GM19023 (cell line): ENCODE measurements at regions not wholly inside any gene's neighbourhood (a gene's known extent, or its start where the extent isn't known, plus 50 kb on each side); places are given as distances from the start of the nearest gene placed in this dataset.

Experiments
- ATAC-seq: cut with Tn5 transposase; IDR thresholded peaks from one replicate; pipeline ENCODE4 v1.9.1; 2021; ENCODE audit warnings: mild to moderate bottlenecking, moderate library complexity; ENCODE audit not compliant: unreplicated experiment

GRCh38 chr5:56358703-56359681, 125.9 kb upstream of the ANKRD55 start:
- no peak for ATAC-seq

DNA sequence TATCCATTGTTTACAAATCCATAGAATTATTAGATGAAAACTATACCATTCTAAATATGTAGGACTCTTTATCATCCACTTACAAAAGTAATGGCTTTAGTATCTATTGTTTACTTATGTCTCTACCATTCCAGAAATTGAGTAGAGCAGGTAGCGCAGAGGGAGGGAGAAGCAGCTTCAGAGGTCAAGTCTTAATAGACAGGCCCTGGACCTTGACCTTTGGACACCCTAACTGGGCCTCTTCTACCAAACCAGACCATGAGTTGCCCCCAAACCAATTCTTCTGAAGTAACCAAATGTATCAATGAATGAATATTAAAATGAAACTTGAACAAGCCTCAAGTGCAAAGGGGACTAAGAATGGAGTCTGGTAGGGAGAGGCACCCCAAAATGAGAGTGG, 124.9 kb upstream of the ANKRD55 start:
- no peak for ATAC-seq

DNA sequence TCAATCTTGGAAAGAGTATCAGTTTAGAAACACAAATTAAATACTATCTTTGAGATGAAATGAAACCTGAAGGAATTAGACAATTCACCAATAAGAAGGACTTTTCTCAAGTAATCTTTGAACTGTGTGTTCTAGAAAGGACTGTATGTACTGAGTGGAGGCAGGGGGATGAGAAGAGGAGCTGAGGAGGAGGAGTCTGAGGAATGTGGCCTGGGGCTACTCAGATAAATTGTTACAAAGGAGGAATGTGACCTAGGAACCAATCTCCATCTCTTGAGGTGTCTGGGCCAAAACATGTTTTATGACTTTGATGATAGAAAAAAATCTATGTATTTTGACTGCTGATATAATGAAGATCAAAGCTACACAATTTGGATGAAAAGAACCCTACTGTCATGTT, 124.3 kb upstream of the ANKRD55 start:
- no peak for ATAC-seq

DNA sequence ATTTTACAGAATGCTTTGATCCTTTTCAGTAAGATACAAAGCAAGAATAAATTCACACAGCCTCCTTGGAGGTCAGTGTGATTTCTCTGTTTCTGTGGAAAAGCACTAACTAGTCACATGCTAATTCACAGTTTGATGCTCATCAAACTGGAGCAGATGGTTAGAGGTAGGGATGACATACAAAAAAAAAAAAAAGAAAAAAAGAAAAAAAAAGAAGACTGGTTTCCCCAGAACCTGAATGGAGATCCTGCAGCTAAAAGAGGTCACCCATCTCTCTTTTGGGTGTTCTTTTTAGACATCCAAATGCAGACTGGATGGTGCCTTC, 123.7 kb upstream of the ANKRD55 start:
- ATAC-seq: no peak

GRCh38 chr5:56356121-56356835, 123.1 kb upstream of the ANKRD55 start:
- no peak for ATAC-seq

DNA sequence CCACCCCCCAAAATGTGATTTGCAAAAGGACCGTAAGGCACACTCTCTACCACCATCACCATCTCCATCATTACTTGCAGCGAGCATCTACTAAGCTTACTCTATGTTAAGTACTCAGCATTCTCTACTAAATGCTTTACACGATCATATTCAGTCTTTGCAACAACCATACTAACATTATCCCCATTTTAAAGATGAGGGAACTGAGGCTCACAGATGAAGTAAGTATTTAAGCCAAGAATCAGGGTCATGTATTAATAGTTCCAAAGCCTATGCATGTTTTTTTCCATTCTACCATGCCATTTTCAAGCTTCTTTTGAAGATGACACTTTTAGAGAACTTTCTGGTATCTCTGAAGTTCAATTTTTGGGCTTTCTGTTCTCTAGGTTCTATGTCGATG, 121.7 kb upstream of the ANKRD55 start:
- no peak for ATAC-seq

DNA sequence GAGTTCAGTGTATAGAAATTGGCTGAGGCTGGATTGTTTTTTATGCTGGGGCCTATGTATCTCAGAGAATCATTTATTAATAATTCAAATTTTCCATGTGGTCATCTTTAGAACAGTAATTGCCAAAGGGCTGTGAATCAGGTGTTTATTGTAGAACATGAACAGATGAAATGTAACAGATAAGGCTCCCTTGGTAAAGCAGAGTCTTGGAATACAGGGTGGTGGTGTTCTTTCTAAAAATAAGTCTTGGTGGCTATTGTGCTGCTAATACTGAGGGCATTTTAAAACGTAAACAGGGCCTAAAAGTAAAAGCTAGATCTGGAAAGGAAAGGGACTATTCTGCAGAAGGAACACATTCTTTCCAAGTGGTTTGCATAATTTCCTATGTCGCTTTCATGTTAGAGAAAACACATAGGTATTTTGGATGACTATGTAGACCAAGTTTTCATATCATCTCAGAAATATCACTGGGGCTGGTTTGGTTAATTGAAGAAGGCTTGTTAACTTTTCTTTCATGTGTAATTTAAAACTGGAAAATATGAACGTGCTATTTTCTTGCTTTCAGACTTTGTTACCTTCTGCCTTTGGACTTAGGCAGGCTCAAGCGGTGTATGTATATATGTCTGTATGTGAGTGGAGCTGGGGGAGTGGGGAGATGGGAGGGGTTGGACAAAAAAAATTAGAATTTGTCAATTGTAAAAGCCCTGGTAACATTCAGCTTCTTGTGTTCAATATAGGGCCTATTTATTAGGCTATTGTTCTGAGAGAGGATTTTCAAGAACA, 119.9 kb upstream of the ANKRD55 start:
- ATAC-seq: no peak

DNA sequence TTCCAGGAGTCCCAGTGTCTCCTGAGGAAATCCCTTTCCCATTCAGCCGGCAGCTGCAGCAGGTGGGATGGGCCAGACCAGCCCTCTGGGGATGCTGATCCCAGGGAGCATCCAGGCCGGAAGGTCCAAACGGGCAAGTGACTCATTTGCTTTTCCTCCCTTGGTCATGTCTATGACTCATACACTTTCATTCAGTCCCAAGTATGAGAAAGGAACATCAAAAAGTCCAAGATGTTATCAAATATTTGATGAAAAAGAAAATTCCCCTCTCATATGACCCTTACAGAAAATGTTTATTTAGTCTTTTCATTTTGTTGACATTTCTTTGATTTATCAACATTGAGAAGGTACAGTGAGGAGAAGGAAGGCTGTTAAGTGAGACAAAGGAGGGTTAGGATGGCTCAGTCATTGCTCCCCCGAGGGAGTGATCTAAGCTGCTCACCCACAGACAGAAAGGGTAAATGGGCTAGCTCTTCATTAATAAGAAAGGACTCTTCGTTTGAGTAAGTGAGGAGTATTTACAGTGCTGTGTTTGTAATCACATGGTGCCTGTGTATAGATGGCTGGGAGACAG, 117.6 kb upstream of the ANKRD55 start:
- no peak for ATAC-seq

DNA sequence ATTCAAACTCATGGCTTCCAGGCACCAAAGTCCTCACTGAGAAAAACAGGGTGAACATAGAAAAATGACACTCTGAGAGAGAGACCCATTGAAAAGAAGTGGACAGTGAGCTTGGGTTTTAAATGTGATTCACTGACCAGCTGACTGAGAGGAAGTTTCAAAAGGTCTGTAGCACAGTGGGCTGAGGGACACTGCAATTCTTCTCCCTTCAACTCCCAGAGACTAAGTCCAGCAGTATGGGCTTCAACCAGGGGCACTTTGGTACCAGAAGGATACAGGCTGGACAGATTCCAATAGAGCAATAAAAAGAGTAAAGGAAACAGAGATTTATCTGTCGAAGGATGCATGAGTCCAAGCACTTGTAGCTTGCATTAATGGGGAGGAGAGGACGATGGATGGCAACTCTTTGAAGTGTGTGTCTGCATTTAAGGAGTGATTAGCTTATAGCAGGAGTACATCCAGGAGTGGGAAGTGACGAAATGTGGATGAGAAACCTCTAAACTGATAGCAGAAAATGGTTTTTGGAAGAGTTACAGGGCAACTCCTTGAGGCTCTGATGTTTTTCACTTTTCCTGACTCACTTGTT, 117.0 kb upstream of the ANKRD55 start:
- no peak for ATAC-seq

DNA sequence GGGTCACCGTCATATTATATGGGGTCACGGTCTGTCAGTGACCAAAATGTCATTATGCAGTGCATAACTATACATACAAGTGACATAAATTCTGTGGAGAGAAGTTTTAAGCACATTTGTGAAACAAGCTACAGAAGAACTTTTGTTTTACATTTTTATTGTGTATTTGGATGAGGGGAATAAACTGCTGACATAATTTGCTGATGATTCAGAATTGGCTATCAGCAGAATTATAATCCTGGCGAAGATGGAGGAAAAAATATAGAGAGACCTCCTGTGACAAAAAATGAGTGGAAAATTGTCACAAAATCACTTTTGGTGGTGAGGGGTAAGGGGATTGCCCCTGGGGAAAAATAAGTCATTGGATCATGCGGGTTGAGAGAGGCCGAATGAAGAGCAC, 116.3 kb upstream of the ANKRD55 start:
- ATAC-seq: no peak

GRCh38 chr5:56346741-56347535, 113.8 kb upstream of the ANKRD55 start:
- no peak for ATAC-seq

- ATAC-seq: no peak
Observed at GRCh38 chr5:56346044-56346710, 113.0 kb upstream of the ANKRD55 start.

GRCh38 chr5:56345352-56345751, 112.2 kb upstream of the ANKRD55 start:
- no peak for ATAC-seq

DNA sequence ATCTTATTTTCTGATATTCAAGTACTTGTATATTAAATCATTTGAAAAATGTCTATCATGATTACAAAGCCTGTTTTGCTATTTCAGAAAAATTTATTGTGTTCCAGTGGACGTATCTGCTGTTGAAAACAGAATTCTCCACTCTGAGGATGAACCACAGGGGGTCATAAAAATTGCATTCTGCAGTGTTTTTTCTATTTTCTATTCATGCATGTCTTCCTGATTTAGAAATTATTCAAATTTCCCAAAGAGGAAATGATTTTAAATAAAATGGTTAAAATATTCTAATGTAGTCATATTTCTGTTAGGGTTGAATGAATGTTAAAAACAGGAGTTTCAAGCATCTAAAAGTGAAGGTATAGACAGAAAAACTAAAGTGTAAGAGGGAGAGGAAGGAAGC, 111.5 kb upstream of the ANKRD55 start:
- no peak for ATAC-seq

DNA sequence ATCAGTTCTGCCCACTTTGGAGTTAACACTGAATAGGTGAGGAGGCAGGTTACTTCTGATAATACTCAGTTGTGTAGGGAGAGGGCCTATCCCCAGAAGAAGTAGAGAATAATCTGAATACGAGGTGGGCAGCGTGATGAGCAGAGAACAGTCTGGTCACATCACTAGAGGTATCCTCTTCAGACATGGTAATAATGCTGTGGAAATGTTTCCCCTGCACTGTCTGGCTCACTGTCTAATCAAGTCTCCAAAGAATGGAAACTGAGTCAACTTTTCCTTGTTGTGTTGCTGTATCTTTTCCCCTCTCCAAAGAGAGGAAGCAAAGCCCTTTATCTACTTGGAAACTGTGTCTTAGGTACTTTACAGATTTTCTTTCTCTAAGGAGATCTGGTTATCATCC, 110.9 kb upstream of the ANKRD55 start:
- no peak for ATAC-seq

DNA sequence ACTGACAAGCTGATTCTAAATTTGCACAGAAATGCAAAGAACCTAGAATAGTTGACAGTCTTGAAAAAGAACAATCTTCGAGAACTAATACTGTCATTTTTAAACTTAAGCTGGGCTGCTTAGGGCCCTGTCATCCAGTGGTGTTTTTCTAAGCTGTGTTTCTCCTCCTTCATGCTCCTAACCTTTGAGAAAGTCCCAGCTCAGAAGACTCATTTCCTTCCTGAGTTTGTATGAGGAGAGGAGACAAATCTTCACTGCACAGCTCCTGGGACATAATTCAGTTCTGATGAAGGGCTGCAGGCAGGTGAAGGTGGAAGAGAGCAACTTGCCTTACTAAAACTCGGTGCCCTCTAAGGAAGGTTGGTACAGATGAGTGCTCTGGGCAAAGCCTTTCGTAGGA, 109.5 kb upstream of the ANKRD55 start:
- no peak for ATAC-seq

DNA sequence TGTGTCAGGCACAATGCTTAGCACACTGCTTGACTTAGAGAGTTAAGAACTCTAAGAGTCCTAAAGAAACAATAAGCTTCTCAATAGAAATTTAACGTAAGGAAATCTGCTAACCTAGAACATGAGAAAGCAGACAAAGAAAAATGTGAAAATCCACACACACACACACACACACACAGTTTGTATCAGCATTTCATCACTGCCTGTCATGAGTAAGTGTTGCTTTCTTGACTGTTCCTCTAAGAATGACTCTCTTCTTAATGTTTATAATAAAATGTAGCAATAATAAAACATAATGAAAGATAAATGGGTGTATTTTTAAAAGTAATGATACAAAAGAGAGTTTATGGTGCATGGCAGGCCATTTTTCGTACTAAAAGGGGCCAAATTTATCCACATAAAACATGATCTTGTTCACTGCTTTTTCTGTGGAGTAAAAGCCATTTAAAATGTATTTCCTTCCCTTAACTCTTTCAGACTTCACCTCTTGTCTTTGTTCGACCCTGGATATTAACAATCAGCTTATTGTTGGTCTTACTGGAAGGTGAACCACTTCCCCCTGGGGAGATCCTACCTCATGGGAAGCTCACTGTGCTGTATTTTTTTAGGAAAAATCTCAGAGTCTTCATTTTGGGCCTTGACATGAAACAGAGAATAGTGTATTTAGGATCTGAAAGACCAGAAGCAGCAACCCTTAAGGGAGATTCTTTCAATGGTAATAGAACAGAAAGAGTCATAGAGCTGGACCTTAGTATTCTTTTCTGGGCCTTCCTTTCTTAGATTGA, 107.3 kb upstream of the ANKRD55 start:
- ATAC-seq: no peak

DNA sequence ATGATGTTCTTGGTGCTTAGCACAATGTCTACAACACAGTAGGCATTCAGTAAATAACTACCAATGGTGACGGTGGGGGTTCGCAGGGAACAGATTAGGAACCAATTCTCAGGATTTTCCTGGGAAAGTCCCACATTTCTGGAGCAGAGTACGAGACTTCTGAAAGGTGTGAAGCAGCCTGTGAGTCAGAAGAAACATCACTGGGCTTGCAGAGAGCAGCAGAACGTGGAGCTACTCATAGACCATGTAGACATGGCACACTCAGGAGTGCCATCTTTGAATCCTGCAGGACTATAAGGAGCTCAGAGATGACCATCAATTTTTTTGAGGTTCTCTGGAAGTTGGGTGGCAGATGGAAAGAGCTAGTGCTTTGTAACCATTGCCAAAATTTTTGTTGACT, 106.6 kb upstream of the ANKRD55 start:
- ATAC-seq: no peak
